ENCODE measurements at regions not wholly inside any gene's neighbourhood (a gene's known extent, or its start where the extent isn't known, plus 50 kb on each side); places are given as distances from the start of the nearest gene placed in this dataset.
"Not testable (repeated sequence)": the region's sequence is repeated elsewhere in the genome, so short reads cannot be mapped to it uniquely, and the experiment has no call there.

- not testable (repeated sequence) for TF ChIP-seq CTCF, POLR2AphosphoS5, POLR2A (IDR thresholded peaks at IDR 0.05)
These were observed 169.0 kb downstream of the NPIPB11 start for GRCh38 chr16:29237495-29237894.

Data from breast epithelium (tissue), 3 donors.